Left lung (tissue), 4 donors: ENCODE measurements at regions not wholly inside any gene's neighbourhood (a gene's known extent, or its start where the extent isn't known, plus 50 kb on each side); places are given as distances from the start of the nearest gene placed in this dataset.

Experiments
- ATAC-seq: fragments of 200-7000 bp; cut with Tn5 transposase; one replicate; pipeline ENCODE4 v1.9.1; 2020; ENCODE audit warnings: moderate library complexity
- DNase-seq, 4 donors: peaks; one replicate each; pipeline ENCODE4 v3.0.0-alpha.2; 2013 to 2020
- H3K27ac ChIP-seq, 2 donors: fragments of 200-600 bp; sonication (generic) in 1 of 2; one replicate each; pipeline versions ENCODE4 v1.5.0 to v1.8.0; 2020 to 2021
- H3K27me3 ChIP-seq, 2 donors: fragments of 200-600 bp; sonication (generic) in 1 of 2; one replicate each; pipeline versions ENCODE4 v1.5.0 to v1.8.0; 2020 to 2021
- H3K36me3 ChIP-seq, 2 donors: fragments of 200-600 bp; sonication (generic) in 1 of 2; one replicate each; pipeline versions ENCODE4 v1.5.0 to v1.8.0; 2020 to 2021
- H3K4me1 ChIP-seq, 2 donors: fragments of 200-600 bp; one replicate each; pipeline ENCODE4 v1.8.0; 2021
- H3K4me3 ChIP-seq, 2 donors: fragments of 200-600 bp; sonication (generic) in 1 of 2; one replicate each; pipeline versions ENCODE4 v1.5.0 to v1.8.0; 2020 to 2021; ENCODE audit warnings: mild to moderate bottlenecking in 1 of 2
- H3K9me3 ChIP-seq, 2 donors: fragments of 200-600 bp; sonication (generic) in 1 of 2; one replicate each; pipeline versions ENCODE4 v1.5.0 to v1.8.0; 2020 to 2021
- intact Hi-C, 2 donors: fragments of 100-400 bp; cut with DNase I; formaldehyde crosslinking; loops; one replicate each; pipeline versions ENCODE4 v1.11.2 to v1.14.2; 2022
- TF ChIP-seq, protein P1 (sequence below), 2 donors: fragments of 200-600 bp; sonication (generic) in 1 of 2; IDR thresholded peaks; one replicate each; pipeline versions ENCODE4 v1.5.0 to v1.8.0; 2021; ENCODE audit warnings: antibody characterized with exemption in 2 of 2
- donor health status: DM: no; HTN: yes; CAD: no.
- donor health status: DM: no; HTN: no; CAD: no.

DNA sequence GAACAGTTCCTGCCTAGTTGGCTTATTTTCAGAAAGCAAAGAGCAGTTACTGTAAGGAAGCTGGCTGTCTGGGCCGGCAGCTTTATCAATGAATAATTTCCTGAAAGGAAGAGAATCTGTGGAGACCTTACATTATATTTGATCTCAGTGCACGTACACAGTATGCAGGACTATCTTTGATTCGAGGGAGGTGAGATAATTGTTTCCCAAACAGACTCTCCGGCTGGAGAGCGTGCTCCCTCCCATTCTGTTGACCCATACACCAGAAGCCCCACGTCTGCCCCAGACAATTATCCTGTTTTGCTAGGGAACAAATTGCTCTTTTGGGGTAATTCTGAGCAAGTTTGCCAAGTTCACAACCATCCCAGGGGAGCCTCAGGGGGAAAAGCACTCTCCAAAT, 1115.0 kb downstream of the VRK1 start:
- Histone ChIP-seq H3K27me3 (no peaks in the 10 kb centered on the region), H3K36me3 (no peaks in the 10 kb centered on the region), H3K4me1 (no peaks in the 10 kb centered on the region), H3K4me3 (no peak overlapping the region), H3K9me3 (peaks cover 0 to 10% of the 10 kb centered on the region in 2 donors), H3K27ac (no peak overlapping the region)
- no peak for DNase-seq
- TF ChIP-seq, protein P1, sequence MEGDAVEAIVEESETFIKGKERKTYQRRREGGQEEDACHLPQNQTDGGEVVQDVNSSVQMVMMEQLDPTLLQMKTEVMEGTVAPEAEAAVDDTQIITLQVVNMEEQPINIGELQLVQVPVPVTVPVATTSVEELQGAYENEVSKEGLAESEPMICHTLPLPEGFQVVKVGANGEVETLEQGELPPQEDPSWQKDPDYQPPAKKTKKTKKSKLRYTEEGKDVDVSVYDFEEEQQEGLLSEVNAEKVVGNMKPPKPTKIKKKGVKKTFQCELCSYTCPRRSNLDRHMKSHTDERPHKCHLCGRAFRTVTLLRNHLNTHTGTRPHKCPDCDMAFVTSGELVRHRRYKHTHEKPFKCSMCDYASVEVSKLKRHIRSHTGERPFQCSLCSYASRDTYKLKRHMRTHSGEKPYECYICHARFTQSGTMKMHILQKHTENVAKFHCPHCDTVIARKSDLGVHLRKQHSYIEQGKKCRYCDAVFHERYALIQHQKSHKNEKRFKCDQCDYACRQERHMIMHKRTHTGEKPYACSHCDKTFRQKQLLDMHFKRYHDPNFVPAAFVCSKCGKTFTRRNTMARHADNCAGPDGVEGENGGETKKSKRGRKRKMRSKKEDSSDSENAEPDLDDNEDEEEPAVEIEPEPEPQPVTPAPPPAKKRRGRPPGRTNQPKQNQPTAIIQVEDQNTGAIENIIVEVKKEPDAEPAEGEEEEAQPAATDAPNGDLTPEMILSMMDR (IDR thresholded peaks at IDR 0.05), result no peak
- intact Hi-C loops, result no loop called here
- no peak for ATAC-seq

DNA sequence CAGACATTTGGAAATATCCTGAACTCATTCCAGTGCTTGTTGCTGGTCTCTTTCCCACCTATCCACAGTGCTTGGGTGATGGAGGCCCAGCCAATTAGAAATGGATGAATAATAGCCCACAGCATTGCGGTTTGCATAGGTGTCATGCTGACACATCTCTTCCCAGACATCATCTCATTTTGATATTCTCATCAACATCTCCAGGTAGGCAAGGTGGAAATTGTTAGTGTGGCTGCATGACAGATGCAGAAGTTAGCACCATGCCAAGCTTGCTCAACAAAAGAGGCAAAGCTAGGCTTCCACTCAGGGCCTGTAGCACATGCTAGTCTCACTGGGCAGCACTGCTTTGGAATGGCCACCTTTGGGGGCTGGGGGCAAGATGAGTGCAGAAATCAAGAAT, 1118.9 kb downstream of the VRK1 start:
- Histone ChIP-seq H3K4me1 (no peaks in the 10 kb centered on the region), H3K36me3 (no peaks in the 10 kb centered on the region), H3K9me3 (no peaks in the 10 kb centered on the region), H3K27ac (no peak overlapping the region), H3K4me3 (no peak overlapping the region), H3K27me3 (no peaks in the 10 kb centered on the region)
- no peak for ATAC-seq
- intact Hi-C loops, result no loop called here
- TF ChIP-seq, protein P1 (IDR thresholded peaks at IDR 0.05), result no peak
- no peak for DNase-seq

DNA sequence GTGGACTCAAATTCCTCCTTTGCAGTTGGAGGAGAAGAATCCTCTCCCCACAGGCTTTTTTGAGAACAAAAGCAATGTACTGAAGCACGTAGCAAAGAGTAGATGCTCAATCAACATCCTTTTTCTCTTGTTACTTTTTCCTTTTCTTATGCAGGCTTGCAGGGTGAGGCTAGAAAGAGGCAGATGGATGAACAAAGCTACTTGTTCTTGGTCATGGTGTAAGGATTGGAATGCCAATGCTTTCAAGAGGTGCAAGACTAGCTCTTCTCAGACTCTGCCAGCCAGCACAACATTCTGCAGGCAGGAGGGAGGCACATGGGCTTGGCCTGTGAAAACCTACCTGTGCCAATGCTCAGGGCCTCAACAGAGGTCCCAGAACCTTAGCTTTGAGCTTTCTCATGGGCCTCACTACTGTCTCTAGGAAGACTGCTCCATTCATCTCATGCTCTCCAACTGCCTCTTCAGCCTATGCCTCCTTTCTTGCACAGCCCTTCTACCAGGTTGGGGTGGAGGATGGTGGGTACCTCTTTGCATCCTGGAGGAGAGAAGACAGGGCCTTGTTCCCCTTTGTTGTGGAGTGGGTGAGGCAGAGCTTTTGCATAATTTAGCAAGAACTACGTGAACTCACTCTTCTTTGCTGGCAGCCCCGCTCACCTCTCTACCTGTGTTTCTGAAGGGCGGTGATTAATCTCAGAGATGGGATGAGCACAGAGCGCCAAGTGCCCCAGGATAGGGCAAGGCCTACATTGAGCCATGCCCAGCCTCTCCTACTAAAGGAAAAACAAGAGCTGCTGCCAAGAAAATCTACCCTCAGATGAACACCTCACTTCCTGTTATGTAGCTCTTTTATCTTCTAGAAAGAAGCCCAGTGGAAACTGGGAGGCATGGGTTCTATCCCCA, 1119.7 kb downstream of the VRK1 start:
- DNase-seq (no peak), ATAC-seq (no peak)
- no peaks in the 10 kb centered on the region for H3K4me1 ChIP-seq
- no peak overlapping the region for H3K4me3 ChIP-seq
- no peak overlapping the region for H3K27ac ChIP-seq
- H3K36me3 ChIP-seq, result no peaks in the 10 kb centered on the region
- H3K9me3 ChIP-seq, result no peaks in the 10 kb centered on the region
- TF ChIP-seq, protein P1 (IDR thresholded peaks at IDR 0.05), result no peak
- intact Hi-C loops, result no loop called here
- H3K27me3 ChIP-seq, result no peaks in the 10 kb centered on the region

DNA sequence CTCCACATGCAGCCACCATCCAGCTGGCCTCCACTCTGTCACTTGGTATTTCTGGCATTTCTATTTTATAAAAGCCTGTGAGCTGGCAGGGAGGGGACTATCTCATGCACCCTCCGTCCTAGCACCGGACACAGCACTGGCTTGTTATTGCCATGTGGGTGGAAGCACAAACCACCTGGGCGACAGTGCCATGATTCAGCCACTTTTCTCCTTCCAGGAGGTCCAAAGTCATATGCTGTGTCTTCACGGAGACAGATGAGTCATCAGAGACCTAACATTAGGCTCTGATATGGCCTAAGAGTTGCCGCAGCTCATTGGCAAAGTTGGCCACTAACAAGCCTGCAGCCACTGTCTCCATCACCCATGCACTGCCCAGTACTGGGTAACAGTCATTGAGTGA, 1123.0 kb downstream of the VRK1 start:
- no peak overlapping the region for H3K27ac ChIP-seq
- H3K36me3 ChIP-seq, result no peaks in the 10 kb centered on the region
- H3K9me3 ChIP-seq, result no peaks in the 10 kb centered on the region
- TF ChIP-seq, protein P1 (IDR thresholded peaks at IDR 0.05), result no peak
- DNase-seq (no peak), ATAC-seq (no peak)
- intact Hi-C loops, result no loop called here
- no peaks in the 10 kb centered on the region for H3K4me1 ChIP-seq
- H3K27me3 ChIP-seq, result no peaks in the 10 kb centered on the region
- H3K4me3 ChIP-seq, result no peak overlapping the region

DNA sequence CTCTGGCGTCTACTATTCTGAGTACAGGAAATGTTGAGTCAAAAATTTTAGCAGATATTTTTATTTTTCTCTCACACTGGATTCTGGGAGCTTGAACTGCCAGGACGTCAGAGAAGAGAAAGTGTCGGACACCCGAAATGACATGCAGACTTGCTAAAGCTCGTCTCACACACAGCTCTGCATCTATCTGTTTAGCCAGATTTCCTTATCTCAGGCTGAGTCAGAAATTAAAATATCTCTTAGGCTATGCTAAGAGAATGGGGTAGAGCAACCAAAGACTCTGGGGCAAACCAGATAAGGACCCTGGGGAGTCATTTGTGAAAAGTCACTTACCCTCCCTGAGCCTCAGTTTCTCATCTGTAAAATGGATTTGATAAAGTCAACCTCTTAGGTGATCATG, 1124.1 kb downstream of the VRK1 start:
- Histone ChIP-seq H3K4me1 (no peaks in the 10 kb centered on the region), H3K27ac (no peak overlapping the region), H3K27me3 (no peaks in the 10 kb centered on the region), H3K4me3 (no peak overlapping the region), H3K9me3 (no peaks in the 10 kb centered on the region), H3K36me3 (no peaks in the 10 kb centered on the region)
- TF ChIP-seq, protein P1 (IDR thresholded peaks at IDR 0.05), result no peak
- intact Hi-C loops, result no loop called here
- ATAC-seq (no peak), DNase-seq (no peak)
